Ascending aorta (tissue), 2 donors: ENCODE measurements at regions not wholly inside any gene's neighbourhood (a gene's known extent, or its start where the extent isn't known, plus 50 kb on each side); places are given as distances from the start of the nearest gene placed in this dataset.

Experiments used
- DNase-seq, 2 donors: peaks; one replicate each; pipeline ENCODE4 v3.0.0-alpha.2; 2019; ENCODE audit warnings: low spot score in 2 of 2
- H3K27ac ChIP-seq, 2 donors: fragments of 200-600 bp; sonication (generic); one replicate each; pipeline ENCODE4 v1.5.1; 2016 to 2017; ENCODE audit warnings: mild to moderate bottlenecking in 1 of 2
- H3K27me3 ChIP-seq: fragments of 200-600 bp; sonication (generic); one replicate; pipeline ENCODE4 v1.5.1; 2017
- H3K36me3 ChIP-seq, 2 donors: fragments of 200-600 bp; sonication (generic); one replicate each; pipeline ENCODE4 v1.5.1; 2016
- H3K4me1 ChIP-seq, 2 donors: fragments of 200-600 bp; sonication (generic); one replicate each; pipeline ENCODE4 v1.5.1; 2016 to 2017; ENCODE audit warnings: mild to moderate bottlenecking in 1 of 2
- H3K4me3 ChIP-seq, 2 donors: fragments of 200-600 bp; sonication (generic); one replicate each; pipeline ENCODE4 v1.5.1; 2016 to 2017; ENCODE audit warnings: mild to moderate bottlenecking in 1 of 2
- H3K9me3 ChIP-seq, 2 donors: fragments of 200-600 bp; sonication (generic); one replicate each; pipeline ENCODE4 v1.5.1; 2016
- CTCF ChIP-seq, 3 experiments: fragments of 200-600 bp in 2 of 3; fragments of 450-650 bp in 1 of 3; sonication (generic) in 2 of 3; IDR thresholded peaks; one replicate each; pipeline ENCODE4 v1.5.1; 2016 to 2019; ENCODE audit warnings: antibody characterized with exemption in 3 of 3, mild to moderate bottlenecking in 1 of 3, moderate library complexity in 1 of 3
- intact Hi-C: fragments of 100-400 bp; cut with DNase I; formaldehyde crosslinking; loops from one replicate; pipeline ENCODE4 v1.15.1; 2023

DNA sequence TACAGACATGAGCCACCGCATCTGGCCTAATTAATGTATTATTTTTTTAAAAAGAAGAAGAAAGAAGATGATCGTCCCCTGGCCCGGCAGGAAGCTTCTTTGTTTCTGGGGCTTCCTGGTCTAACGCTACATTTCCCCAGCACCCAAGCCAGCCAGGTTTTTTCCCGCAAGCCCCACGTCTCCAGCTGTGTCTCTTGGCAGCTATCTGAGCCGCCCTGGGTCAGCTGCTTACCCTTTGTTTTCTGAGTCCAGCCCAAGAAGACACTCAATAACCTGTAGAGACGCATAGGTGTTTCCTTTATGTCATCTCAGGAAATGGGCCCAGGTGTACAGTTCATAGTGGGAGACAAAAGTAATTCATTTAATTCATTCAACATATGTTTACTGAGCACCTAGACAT lies 110.2 kb downstream of the MTPAP start:
- Histone ChIP-seq H3K36me3 (no peaks in the 10 kb centered on the region), H3K9me3 (no peaks in the 10 kb centered on the region), H3K27me3 (no peaks in the 10 kb centered on the region), H3K4me1 (no peaks in the 10 kb centered on the region), H3K27ac (no peak overlapping the region), H3K4me3 (no peak overlapping the region)
- intact Hi-C loops, result no loop called here
- no peak for TF ChIP-seq CTCF (IDR thresholded peaks at IDR 0.05)
- no peak for DNase-seq

GRCh38 chr10:30233186-30233959 lies 115.7 kb downstream of the MTPAP start:
- TF ChIP-seq CTCF (IDR thresholded peaks at IDR 0.05), result no peak
- intact Hi-C loops, result no loop called here
- H3K36me3 ChIP-seq, result no peaks in the 10 kb centered on the region
- no peak overlapping the region for H3K27ac ChIP-seq
- DNase-seq, result no peak
- no peaks in the 10 kb centered on the region for H3K27me3 ChIP-seq
- H3K4me1 ChIP-seq, result peaks cover 2 to 13% of the 10 kb centered on the region in 2 donors
- H3K4me3 ChIP-seq, result no peak overlapping the region
- no peaks in the 10 kb centered on the region for H3K9me3 ChIP-seq

GRCh38 chr10:30231709-30232108 lies 117.4 kb downstream of the MTPAP start:
- Histone ChIP-seq H3K36me3 (no peaks in the 10 kb centered on the region), H3K9me3 (no peaks in the 10 kb centered on the region), H3K4me3 (no peak overlapping the region), H3K27me3 (no peaks in the 10 kb centered on the region), H3K4me1 (peaks cover 9 to 26% of the 10 kb centered on the region in 2 donors), H3K27ac (no peak overlapping the region)
- TF ChIP-seq CTCF (IDR thresholded peaks at IDR 0.05), result no peak
- no peak for DNase-seq
- intact Hi-C loops, result no loop called here

- no peak for DNase-seq
- Histone ChIP-seq H3K27ac (no peak overlapping the region), H3K9me3 (no peaks in the 10 kb centered on the region), H3K27me3 (no peaks in the 10 kb centered on the region), H3K36me3 (no peaks in the 10 kb centered on the region), H3K4me3 (no peak overlapping the region), H3K4me1 (peaks cover 9 to 26% of the 10 kb centered on the region in 2 donors)
- no peak for TF ChIP-seq CTCF (IDR thresholded peaks at IDR 0.05)
- intact Hi-C loops, result no loop called here
Observed at GRCh38 chr10:30231071-30231652, 117.9 kb downstream of the MTPAP start.

DNA sequence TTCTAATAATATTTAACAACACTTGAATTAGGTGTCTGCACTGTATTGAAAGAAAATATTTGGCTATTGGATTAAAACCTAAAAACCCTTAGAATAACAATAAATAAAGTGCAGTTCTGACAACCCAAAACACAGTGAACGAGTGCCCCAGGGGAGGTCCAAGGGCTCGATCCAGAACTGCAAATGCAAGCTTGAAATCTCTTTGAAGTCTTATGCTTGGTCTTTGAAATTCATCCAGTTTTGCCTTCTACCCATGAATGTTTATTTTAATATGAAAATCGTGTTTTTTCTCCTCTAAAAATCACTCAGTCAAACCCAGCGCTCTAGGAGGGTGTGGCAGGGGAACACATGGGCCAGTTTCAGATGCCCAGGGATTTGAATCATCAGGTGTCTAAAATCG lies 119.5 kb downstream of the MTPAP start:
- Histone ChIP-seq H3K27me3 (no peaks in the 10 kb centered on the region), H3K4me3 (no peak overlapping the region), H3K9me3 (no peaks in the 10 kb centered on the region), H3K27ac (peak overlapping the region in 1 of 2 donors; percentile 51), H3K4me1 (peaks cover 9 to 26% of the 10 kb centered on the region in 2 donors), H3K36me3 (no peaks in the 10 kb centered on the region)
- intact Hi-C loops, result no loop called here
- DNase-seq, result no peak
- TF ChIP-seq CTCF (IDR thresholded peaks at IDR 0.05), result no peak
